B cell (primary cell): ENCODE measurements at regions not wholly inside any gene's neighbourhood (a gene's known extent, or its start where the extent isn't known, plus 50 kb on each side); places are given as distances from the start of the nearest gene placed in this dataset.

Source experiments
- EZH2 ChIP-seq: IDR thresholded peaks from 2 replicates; pipeline ENCODE4 v1.6.1; 2012; ENCODE audit warnings: borderline replicate concordance, low read depth, mild to moderate bottlenecking, moderate library complexity, low read length; ENCODE audit not compliant: insufficient read depth, poor library complexity, severe bottlenecking
- TF ChIP-seq, protein P1 (sequence below): fragments of 200-600 bp; IDR thresholded peaks from one replicate; pipeline ENCODE4 v1.8.0; 2022; ENCODE audit warnings: antibody characterized with exemption, mild to moderate bottlenecking

- TF ChIP-seq, protein P1, sequence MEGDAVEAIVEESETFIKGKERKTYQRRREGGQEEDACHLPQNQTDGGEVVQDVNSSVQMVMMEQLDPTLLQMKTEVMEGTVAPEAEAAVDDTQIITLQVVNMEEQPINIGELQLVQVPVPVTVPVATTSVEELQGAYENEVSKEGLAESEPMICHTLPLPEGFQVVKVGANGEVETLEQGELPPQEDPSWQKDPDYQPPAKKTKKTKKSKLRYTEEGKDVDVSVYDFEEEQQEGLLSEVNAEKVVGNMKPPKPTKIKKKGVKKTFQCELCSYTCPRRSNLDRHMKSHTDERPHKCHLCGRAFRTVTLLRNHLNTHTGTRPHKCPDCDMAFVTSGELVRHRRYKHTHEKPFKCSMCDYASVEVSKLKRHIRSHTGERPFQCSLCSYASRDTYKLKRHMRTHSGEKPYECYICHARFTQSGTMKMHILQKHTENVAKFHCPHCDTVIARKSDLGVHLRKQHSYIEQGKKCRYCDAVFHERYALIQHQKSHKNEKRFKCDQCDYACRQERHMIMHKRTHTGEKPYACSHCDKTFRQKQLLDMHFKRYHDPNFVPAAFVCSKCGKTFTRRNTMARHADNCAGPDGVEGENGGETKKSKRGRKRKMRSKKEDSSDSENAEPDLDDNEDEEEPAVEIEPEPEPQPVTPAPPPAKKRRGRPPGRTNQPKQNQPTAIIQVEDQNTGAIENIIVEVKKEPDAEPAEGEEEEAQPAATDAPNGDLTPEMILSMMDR, result no peak
- no peak for TF ChIP-seq EZH2
These were observed 172.8 kb downstream of the IRF8 start for GRCh38 chr16:86071611-86072240.
